ENCODE measurements at regions not wholly inside any gene's neighbourhood (a gene's known extent, or its start where the extent isn't known, plus 50 kb on each side); places are given as distances from the start of the nearest gene placed in this dataset.

GRCh38 chr13:70964874-70965273 is 856.6 kb upstream of the KLHL1 start:
- Histone ChIP-seq H3K27ac (no peak overlapping the region), H3K4me1 (no peaks in the 10 kb centered on the region), H3K36me3 (no peaks in the 10 kb centered on the region), H3K4me3 (no peak overlapping the region), H3K27me3 (no peaks in the 10 kb centered on the region), H3K9me3 (no peaks in the 10 kb centered on the region)
- intact Hi-C loops (cut with DNase I), result no loop called here
- TF ChIP-seq POLR2AphosphoS5 (IDR thresholded peaks at IDR 0.05; ENCODE audit: insufficient read depth in 1 of 2, low read depth in 1 of 2), result no peak
- no peak for TF ChIP-seq POLR2A (IDR thresholded peaks at IDR 0.05)
- no peak for TF ChIP-seq CTCF (IDR thresholded peaks at IDR 0.05)
- DNase-seq (ENCODE audit: extremely low spot score in 2 of 2), result no peak

DNA sequence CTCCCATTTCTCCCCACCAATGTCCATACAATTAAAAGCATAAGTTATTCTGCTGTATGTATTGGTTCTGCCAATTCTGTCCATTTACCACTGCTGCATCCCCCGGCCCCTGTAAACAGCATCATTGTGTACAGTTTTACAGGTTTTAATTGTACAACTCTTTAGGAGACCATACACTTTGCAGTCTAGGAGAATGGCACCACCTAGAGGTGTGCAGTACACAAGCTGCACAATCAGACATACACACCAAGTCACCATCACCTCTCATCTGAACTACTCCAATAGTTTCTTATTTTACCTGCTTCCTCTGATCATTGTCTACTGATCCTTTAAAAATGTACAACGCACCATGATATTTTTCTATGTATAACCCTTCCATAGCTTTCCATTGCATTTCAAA is 855.9 kb upstream of the KLHL1 start:
- TF ChIP-seq CTCF (IDR thresholded peaks at IDR 0.05) (no peak), POLR2A (IDR thresholded peaks at IDR 0.05) (no peak), POLR2AphosphoS5 (IDR thresholded peaks at IDR 0.05; ENCODE audit: insufficient read depth in 1 of 2, low read depth in 1 of 2) (no peak)
- intact Hi-C loops (cut with DNase I), result no loop called here

GRCh38 chr13:70960841-70961443 is 852.7 kb upstream of the KLHL1 start:
- Histone ChIP-seq H3K4me3 (no peak overlapping the region), H3K36me3 (no peaks in the 10 kb centered on the region), H3K27me3 (no peaks in the 10 kb centered on the region), H3K9me3 (no peaks in the 10 kb centered on the region), H3K27ac (no peak overlapping the region), H3K4me1 (no peaks in the 10 kb centered on the region)
- DNase-seq (ENCODE audit: extremely low spot score in 2 of 2), result no peak
- intact Hi-C loops (cut with DNase I), result no loop called here
- TF ChIP-seq CTCF (IDR thresholded peaks at IDR 0.05) (peak in 1 of 3 experiments; percentile 31), POLR2AphosphoS5 (IDR thresholded peaks at IDR 0.05; ENCODE audit: insufficient read depth in 1 of 2, low read depth in 1 of 2) (no peak)

More for the DNA sequence above, 855.9 kb upstream of the KLHL1 start:
- Histone ChIP-seq H3K9me3 (no peaks in the 10 kb centered on the region), H3K27me3 (no peaks in the 10 kb centered on the region), H3K4me3 (no peak overlapping the region), H3K36me3 (no peaks in the 10 kb centered on the region), H3K27ac (no peak overlapping the region), H3K4me1 (no peaks in the 10 kb centered on the region)
- DNase-seq (ENCODE audit: extremely low spot score in 2 of 2), result no peak

DNA sequence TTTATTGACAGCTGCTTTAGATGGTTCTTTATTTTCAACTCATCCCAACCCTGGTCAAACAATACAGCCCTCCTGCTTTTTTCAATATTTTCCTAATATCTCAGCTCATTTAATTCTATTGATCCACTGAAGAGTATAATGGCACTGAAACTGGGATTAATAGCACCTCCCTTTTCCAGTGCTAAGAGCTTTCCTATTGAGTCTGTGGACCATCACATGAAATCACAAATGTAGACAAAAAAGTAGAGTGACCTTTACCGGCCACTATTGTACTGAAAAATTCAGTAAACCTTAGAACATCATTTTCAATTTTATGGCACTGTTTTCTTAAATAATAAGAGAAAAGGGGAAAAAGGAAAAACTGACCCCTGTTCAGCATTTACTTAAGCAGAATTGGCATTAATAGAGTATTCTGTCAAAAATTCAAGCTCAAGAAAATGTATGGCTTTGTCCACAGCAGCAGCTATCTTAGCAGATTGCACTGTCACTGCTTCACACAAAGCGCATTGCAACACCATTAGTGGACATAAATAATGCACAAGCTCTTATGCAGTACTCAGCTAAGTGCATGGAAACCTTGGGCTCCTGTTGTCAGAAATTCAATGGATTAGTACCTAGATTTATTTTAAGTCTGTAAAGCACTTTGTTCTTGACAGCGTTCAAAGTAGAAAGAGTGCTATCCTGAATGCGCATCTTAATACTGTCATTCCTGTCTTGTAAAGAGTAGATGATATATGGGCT is 851.0 kb upstream of the KLHL1 start:
- no peak overlapping the region for H3K27ac ChIP-seq
- no peaks in the 10 kb centered on the region for H3K36me3 ChIP-seq
- H3K4me3 ChIP-seq, result no peak overlapping the region

More for the DNA sequence above, 851.0 kb upstream of the KLHL1 start:
- no peak for DNase-seq (ENCODE audit: extremely low spot score in 2 of 2)
- no peak for TF ChIP-seq POLR2AphosphoS5 (IDR thresholded peaks at IDR 0.05; ENCODE audit: insufficient read depth in 1 of 2, low read depth in 1 of 2)
- no peak for TF ChIP-seq POLR2A (IDR thresholded peaks at IDR 0.05)
- no peak for TF ChIP-seq CTCF (IDR thresholded peaks at IDR 0.05)
- H3K27me3 ChIP-seq, result no peaks in the 10 kb centered on the region
- no peaks in the 10 kb centered on the region for H3K9me3 ChIP-seq
- H3K4me1 ChIP-seq, result no peaks in the 10 kb centered on the region
- intact Hi-C loops (cut with DNase I), result no loop called here
